ENCODE measurements at regions not wholly inside any gene's neighbourhood (a gene's known extent, or its start where the extent isn't known, plus 50 kb on each side); places are given as distances from the start of the nearest gene placed in this dataset.

- TF ChIP-seq CHD7 (IDR thresholded peaks at IDR 0.05; ENCODE audit: insufficient replicate concordance, low read length) = no peak
Measured at GRCh38 chr7:68861171-68861570, 737.1 kb upstream of the AUTS2 start (continued).

Data from H1 (cell line).